Vagina (tissue), 2 donors: ENCODE measurements at regions not wholly inside any gene's neighbourhood (a gene's known extent, or its start where the extent isn't known, plus 50 kb on each side); places are given as distances from the start of the nearest gene placed in this dataset.

Experiments used
- CTCF ChIP-seq, 3 experiments: fragments of 450-650 bp in 2 of 3; fragments of 200-600 bp in 1 of 3; sonication (generic) in 1 of 3; IDR thresholded peaks; one replicate each; pipeline ENCODE4 v1.5.1; 2017 to 2019; ENCODE audit warnings: antibody characterized with exemption in 3 of 3, mild to moderate bottlenecking in 2 of 3, moderate library complexity in 2 of 3
- POLR2A ChIP-seq, 2 donors: fragments of 450-650 bp; IDR thresholded peaks; one replicate each; pipeline ENCODE4 v1.6.1; 2017; ENCODE audit warnings: antibody characterized with exemption in 2 of 2, mild to moderate bottlenecking in 2 of 2, moderate library complexity in 2 of 2

GRCh38 chr11:10371926-10372641, 67.2 kb downstream of the ADM start:
- no peak for TF ChIP-seq CTCF (IDR thresholded peaks at IDR 0.05)
- no peak for TF ChIP-seq POLR2A (IDR thresholded peaks at IDR 0.05)
